ENCODE measurements at regions not wholly inside any gene's neighbourhood (a gene's known extent, or its start where the extent isn't known, plus 50 kb on each side); places are given as distances from the start of the nearest gene placed in this dataset.

DNA sequence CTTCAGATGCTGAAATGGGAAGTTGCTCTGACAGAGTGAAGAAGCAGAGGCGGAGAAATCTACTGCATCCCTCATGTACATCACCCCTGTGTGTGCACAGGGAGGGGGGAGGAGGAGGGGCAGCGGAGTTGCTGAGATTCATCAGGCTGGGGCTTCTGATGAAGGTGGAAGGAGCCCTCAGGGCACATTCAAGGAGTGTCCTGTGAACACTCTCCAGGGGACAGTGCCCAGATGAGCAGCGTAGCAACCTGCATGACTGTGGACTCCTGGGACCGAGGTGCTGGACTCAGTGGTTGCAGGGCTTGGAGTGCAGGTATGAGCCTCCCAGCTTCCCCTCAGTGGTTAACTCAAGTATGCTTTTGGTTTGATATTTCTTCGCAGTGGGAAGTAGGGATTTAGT is 257.8 kb upstream of the B3GAT1 start:
- Histone ChIP-seq H3K4me3 (ENCODE audit: low read length) (no peak overlapping the region), H3K27me3 (ENCODE audit: low read depth, low read length) (peaks cover 8% of the 10 kb centered on the region; the same call in 1 of the 2 replicates), H4K20me1 (ENCODE audit: insufficient read depth, low read length) (no peaks in the 10 kb centered on the region), H3K9ac (ENCODE audit: low read length) (no peak overlapping the region), H2AFZ (ENCODE audit: low read depth, low read length) (no peak overlapping the region), H3K27ac (ENCODE audit: low read length) (no peak overlapping the region), H3K9me3 (ENCODE audit: insufficient read depth, low read length) (no peaks in the 10 kb centered on the region), H3K4me2 (ENCODE audit: low read length) (no peak overlapping the region), H3K4me1 (ENCODE audit: low read length) (no peaks in the 10 kb centered on the region), H3K36me3 (replicated peaks; ENCODE audit: low read depth, low read length) (no peaks in the 10 kb centered on the region), H3K79me2 (ENCODE audit: low read length) (no peaks in the 10 kb centered on the region)
- TF ChIP-seq, protein P1, sequence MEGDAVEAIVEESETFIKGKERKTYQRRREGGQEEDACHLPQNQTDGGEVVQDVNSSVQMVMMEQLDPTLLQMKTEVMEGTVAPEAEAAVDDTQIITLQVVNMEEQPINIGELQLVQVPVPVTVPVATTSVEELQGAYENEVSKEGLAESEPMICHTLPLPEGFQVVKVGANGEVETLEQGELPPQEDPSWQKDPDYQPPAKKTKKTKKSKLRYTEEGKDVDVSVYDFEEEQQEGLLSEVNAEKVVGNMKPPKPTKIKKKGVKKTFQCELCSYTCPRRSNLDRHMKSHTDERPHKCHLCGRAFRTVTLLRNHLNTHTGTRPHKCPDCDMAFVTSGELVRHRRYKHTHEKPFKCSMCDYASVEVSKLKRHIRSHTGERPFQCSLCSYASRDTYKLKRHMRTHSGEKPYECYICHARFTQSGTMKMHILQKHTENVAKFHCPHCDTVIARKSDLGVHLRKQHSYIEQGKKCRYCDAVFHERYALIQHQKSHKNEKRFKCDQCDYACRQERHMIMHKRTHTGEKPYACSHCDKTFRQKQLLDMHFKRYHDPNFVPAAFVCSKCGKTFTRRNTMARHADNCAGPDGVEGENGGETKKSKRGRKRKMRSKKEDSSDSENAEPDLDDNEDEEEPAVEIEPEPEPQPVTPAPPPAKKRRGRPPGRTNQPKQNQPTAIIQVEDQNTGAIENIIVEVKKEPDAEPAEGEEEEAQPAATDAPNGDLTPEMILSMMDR (IDR thresholded peaks at IDR 0.05; ENCODE audit: low read depth, low read length) = no peak

- Histone ChIP-seq H3K79me2 (ENCODE audit: low read length) (no peaks in the 10 kb centered on the region), H3K27me3 (ENCODE audit: low read depth, low read length) (peaks cover 8% of the 10 kb centered on the region; the same call in 1 of the 2 replicates), H3K9me3 (ENCODE audit: insufficient read depth, low read length) (no peaks in the 10 kb centered on the region), H3K27ac (ENCODE audit: low read length) (no peak overlapping the region), H2AFZ (ENCODE audit: low read depth, low read length) (no peak overlapping the region), H4K20me1 (ENCODE audit: insufficient read depth, low read length) (no peaks in the 10 kb centered on the region), H3K9ac (ENCODE audit: low read length) (no peak overlapping the region), H3K4me3 (ENCODE audit: low read length) (no peak overlapping the region), H3K4me2 (ENCODE audit: low read length) (no peak overlapping the region), H3K36me3 (replicated peaks; ENCODE audit: low read depth, low read length) (no peaks in the 10 kb centered on the region), H3K4me1 (ENCODE audit: low read length) (no peaks in the 10 kb centered on the region)
- no peak for TF ChIP-seq EZH2phosphoT487 (IDR thresholded peaks at IDR 0.05; ENCODE audit: low read depth)
- TF ChIP-seq, protein P1 (IDR thresholded peaks at IDR 0.05; ENCODE audit: low read depth, low read length) = no peak
These were observed 256.8 kb upstream of the B3GAT1 start for GRCh38 chr11:134668796-134669195.

DNA sequence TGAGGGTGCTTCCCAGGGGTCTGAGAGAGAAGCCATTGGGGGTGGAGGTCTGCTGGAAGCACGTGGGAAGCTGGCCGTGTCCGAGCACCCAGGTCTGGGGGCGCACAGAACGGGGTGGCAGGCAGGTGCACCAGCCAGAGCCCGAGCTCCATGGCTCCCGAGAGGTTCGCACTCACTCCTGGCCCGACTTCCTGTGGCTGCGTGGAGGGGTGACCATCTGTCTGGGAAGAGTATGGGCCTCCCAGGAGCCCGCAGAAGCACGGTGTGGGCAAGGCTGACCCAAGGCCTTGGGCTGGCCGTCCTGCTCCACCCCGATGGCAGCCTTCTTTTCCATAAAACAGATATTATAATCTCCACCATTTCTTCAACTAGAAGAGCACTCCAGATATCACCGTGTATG is 256.0 kb upstream of the B3GAT1 start:
- Histone ChIP-seq H3K4me2 (ENCODE audit: low read length) (no peak overlapping the region), H3K79me2 (ENCODE audit: low read length) (no peaks in the 10 kb centered on the region), H2AFZ (ENCODE audit: low read depth, low read length) (no peak overlapping the region), H3K27ac (ENCODE audit: low read length) (no peak overlapping the region), H3K4me3 (ENCODE audit: low read length) (no peak overlapping the region), H4K20me1 (ENCODE audit: insufficient read depth, low read length) (no peaks in the 10 kb centered on the region), H3K9ac (ENCODE audit: low read length) (no peak overlapping the region), H3K27me3 (ENCODE audit: low read depth, low read length) (peaks cover 8% of the 10 kb centered on the region; the same call in 1 of the 2 replicates), H3K36me3 (replicated peaks; ENCODE audit: low read depth, low read length) (no peaks in the 10 kb centered on the region), H3K9me3 (ENCODE audit: insufficient read depth, low read length) (no peaks in the 10 kb centered on the region), H3K4me1 (ENCODE audit: low read length) (no peaks in the 10 kb centered on the region)
- no peak for TF ChIP-seq EZH2phosphoT487 (IDR thresholded peaks at IDR 0.05; ENCODE audit: low read depth)
- TF ChIP-seq, protein P1 (IDR thresholded peaks at IDR 0.05; ENCODE audit: low read depth, low read length) = no peak

- Histone ChIP-seq H2AFZ (ENCODE audit: low read depth, low read length) (no peak overlapping the region), H3K36me3 (replicated peaks; ENCODE audit: low read depth, low read length) (no peaks in the 10 kb centered on the region), H3K79me2 (ENCODE audit: low read length) (no peaks in the 10 kb centered on the region), H3K9ac (ENCODE audit: low read length) (no peak overlapping the region), H4K20me1 (ENCODE audit: insufficient read depth, low read length) (no peaks in the 10 kb centered on the region), H3K27ac (ENCODE audit: low read length) (no peak overlapping the region), H3K4me1 (ENCODE audit: low read length) (no peaks in the 10 kb centered on the region), H3K27me3 (ENCODE audit: low read depth, low read length) (peaks cover 8% of the 10 kb centered on the region; the same call in 1 of the 2 replicates), H3K4me3 (ENCODE audit: low read length) (no peak overlapping the region), H3K9me3 (ENCODE audit: insufficient read depth, low read length) (no peaks in the 10 kb centered on the region), H3K4me2 (ENCODE audit: low read length) (no peak overlapping the region)
- no peak for TF ChIP-seq EZH2phosphoT487 (IDR thresholded peaks at IDR 0.05; ENCODE audit: low read depth)
- TF ChIP-seq, protein P1 (IDR thresholded peaks at IDR 0.05; ENCODE audit: low read depth, low read length) = no peak
These were observed 255.5 kb upstream of the B3GAT1 start for GRCh38 chr11:134667505-134667904.
